ENCODE measurements at regions not wholly inside any gene's neighbourhood (a gene's known extent, or its start where the extent isn't known, plus 50 kb on each side); places are given as distances from the start of the nearest gene placed in this dataset.
"Not testable (repeated sequence)": the region's sequence is repeated elsewhere in the genome, so short reads cannot be mapped to it uniquely, and the experiment has no call there.

DNA sequence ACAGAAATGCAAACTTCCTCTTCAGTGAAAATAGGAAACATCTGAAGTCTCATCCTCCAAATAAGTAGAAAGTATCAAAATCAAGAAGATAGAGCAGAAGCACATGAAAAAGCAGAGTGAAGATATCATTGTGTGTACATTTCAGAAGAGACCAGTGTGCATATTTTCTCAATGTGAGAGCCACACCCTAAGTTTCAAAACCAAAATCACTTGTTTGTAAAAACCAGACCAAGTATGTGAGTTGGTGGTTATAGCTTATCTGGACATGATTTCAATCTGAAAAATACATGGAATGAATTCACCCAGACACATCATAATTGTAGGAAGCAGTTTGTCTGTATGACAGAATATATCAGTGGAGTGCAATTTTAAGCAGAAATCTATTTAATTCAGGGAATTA lies 536.0 kb downstream of the JRKL start:
- no peak for DNase-seq

DNA sequence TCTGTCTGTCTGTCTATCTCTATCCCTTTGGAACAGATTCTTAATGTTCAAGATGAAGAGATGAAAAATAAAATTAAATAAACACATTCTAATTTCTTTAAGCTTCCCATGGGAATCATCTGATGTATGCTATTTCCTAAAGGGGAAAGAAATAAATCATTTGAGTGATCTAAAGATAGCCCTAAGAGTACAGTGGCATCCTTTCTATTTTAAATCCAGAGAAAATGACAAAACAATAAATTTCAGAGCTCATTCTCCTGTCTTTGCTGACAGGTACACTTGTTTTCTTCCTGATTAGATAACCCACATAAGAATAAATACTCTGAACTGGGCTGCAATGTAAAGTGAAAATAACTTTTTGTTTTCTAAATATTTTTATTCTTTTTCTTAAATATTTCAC lies 550.4 kb downstream of the JRKL start:
- DNase-seq = no peak

DNA sequence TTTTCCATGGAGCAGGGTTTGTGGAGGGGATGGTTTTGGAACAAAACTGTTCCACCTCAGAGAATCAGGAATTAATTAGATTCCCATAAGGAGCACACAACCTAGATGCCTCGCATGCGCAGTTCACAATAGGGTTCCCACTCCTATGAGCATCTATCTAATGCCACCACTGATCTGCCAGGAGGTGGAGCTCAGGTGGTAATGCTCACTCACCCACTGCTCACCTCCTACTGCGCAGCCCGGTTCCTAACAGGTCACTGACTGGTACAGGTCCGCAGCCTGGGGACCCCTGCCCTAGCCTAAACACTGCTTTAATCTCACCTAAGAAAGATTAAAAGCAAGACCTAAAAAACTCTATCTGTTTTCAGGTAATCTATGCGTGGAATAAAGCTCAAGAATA lies 553.0 kb downstream of the JRKL start:
- no peak for DNase-seq

DNA sequence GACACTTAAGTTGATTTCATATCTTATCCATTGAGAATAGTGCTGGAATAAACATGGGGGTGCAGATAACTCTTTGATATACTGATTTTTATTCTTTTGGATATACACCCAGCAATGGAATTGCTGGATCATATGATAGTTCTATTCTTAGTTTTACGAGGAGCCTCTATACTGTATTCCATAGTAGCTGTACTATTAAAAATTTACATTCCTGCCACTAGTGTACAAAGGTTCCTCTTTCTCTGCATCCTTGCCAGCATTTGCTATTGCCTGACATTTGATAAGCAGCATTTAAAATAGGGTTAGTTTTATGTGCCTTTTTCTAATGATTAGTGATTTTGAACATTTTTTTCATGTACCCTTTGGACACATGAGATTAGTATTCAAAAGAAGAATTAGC lies 554.2 kb downstream of the JRKL start:
- no peak for DNase-seq

DNA sequence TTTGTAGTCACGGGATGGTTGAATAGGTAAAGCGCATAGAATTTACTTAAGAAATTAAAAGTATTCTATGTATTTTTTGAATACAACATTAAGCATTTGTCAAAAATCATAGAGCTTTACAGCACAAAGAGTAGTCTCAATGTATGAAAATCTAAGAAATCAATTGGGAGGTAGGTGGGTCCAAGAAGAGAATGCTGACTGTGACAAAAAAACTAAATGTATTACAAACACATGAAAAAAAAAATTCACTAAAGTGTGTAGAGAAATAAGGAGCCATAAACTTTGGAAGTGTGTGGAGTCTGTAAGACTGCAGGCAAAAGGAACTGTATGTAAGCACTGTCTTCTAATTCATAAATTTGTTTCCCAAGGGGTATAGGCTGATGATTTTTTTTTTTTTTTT lies 558.3 kb downstream of the JRKL start:
- no peak for DNase-seq

DNA sequence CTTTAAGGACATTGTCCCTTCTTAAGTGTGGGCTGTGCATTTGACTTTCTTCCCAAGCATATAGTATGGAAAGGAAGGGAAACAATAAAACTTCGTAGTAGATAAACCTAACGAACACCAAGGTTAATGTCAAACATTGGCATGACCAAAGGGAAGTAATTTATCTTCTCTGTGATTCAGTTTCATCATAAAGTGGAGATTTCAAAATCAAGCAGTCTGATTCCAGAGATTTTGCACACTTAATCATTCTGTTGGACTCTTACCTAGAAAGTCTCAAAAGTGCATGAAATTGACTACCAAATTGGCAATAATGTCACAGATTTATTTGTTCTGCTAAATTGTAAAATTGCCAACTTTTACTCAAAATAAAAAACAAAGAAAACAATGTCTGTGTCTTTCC lies 559.7 kb downstream of the JRKL start:
- DNase-seq = no peak

DNA sequence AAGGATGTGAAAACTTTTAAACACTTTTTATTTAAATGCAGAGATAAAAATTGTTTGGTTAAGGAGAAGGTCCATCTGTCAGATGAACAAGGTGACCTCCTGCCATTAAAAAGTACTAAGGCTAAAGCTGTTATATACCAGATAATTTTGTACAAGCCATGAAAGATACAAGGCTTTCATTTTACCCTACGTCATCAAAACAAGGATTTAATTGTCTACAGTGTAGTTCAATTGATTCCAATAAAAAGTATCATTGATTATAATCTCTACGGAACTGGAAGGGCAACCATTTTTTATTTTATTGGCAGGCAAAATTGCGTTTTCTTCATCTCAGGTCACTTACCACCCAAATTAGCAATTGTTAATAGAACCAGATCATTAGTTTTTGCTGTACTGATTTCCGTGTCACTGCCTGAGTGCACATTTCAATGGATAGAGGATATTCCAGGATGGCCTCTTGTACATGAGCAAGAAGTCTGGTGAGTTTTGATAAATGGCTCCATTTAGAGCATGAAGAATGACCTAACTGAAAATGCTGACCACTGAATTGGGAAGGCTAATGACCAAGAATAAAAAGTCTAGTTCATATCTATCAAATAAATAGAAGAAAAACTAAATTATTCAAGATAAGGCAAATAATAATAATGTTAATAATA lies 564.9 kb downstream of the JRKL start:
- DNase-seq = no peak

DNA sequence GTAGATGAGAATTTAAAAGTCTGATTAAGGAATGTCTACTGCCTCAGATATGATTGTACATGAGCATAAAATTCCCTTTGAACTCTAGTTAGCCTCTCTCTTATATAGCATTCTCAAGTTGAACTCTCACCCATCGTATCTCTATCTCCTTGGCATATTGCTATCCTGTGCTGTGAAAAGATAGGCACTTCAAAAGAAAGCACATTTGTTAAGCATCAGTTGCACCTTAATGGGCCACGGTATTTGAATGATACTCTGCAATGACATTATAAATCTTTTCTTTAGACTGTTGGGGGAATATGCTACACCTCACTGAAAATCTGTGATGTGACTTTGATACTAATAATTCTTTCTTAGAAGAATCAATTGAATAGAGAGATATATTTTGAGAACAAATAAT lies 570.7 kb downstream of the JRKL start:
- DNase-seq = no peak

DNA sequence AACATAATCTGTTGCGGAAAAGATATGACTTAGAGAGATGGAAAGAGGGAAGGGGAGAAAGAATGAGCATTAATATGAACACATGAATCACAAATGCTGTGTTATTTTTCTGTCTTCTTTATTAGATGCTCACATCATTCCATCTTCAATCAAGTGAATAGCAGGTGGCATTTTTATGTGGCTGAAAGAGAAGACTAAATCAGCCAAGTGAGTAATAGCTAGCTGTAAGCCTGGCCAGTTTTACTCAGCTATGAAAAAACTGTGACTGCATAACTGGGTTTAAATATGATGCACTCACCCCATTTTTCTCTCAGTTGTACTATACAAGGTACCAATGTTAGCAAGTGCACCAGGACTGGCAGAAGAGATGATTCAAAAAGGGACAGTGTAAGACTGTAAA lies 571.1 kb downstream of the JRKL start:
- DNase-seq = no peak

DNA sequence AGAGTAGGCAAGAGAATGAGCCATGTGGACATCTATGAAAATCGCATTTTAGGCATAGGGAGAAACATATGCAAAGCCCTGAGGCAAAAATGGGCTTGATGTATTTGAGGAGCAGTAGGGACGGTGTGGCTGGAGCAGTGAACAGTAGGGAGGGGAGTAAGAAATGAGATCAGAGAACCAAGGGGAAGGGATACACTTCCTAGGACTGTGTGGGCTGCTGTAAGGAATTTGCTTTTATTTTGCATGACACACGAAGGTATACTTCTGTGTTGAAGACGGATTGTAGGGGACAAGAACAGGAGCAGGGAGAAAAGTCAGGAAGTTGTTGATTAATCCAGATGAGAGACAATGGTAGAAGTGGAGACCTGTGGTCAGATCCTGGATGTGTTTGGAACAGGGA lies 572.1 kb downstream of the JRKL start:
- no peak for DNase-seq

DNA sequence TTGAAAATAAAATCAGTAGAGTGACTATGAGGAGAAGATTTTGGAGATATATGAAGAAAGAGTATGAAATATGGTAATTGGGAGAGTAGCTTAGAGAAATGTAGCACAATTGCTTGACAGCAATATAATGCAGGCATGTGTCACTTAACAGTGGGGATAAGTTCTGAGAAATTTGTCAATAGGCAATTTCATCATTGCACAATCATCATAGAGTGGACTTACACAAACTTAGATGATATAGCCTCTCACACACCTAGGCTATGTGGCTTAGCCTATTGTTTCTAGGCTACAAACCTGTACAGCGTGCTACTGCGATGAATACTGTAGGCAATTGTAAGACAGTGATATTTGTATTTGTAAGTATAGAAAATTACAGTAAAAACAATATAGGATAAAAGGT lies 573.6 kb downstream of the JRKL start:
- DNase-seq = no peak

DNA sequence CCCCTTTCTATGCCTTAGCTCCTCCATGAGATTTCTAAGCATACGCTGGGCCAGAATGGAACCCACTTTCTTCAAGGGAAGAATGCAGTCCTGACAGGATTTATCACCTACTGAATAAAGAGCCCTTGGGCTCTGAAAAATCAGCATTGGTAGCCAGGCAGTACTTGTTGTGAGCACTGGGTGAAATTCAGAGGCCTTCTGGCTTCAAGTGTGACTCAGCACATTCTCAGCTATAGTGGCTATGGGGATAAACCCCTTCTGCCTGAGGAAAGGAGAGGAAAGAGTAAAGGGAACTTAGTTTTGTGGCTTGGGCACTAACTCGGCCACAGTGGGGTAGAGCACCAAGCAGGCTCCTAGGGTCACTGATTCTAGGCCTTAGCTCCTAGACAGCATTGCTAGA lies 574.8 kb downstream of the JRKL start:
- no peak for DNase-seq

DNA sequence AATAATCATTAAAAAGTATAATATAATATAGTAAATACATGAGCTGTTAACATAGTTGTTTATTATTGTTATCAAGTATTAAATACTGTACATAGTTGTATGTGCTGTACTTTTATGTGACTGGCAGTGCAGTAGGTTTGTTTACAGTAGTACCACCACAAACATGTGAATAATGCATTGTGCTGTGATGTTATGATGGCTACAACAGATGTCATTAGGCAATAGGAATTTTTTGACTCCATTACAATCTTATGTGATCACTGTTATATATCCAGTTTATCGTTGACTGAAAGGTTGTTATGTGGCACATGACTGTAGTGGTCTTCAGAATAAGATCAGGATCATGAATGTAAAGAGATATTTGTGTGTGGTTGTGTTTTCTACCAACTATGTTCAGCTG lies 577.8 kb downstream of the JRKL start:
- no peak for DNase-seq

DNA sequence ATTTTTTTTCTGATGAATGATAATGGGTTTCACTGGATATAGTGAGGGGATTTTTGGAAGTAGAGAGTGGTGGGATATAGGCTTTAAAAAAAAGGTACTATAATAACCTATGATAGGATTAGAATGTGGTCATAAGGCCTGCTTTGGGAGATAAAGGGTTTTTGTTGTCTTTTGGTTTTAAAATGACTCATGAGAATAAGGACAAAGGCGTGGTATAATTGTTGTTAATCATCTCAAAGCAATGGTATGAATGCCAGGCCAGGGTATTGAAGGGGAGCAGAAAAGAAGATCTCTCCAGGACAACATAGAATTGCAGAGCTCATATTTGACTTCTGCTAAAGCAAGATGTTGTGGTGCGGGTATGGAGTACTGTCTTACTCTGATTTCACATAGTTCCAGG lies 579.4 kb downstream of the JRKL start:
- no peak for DNase-seq

DNA sequence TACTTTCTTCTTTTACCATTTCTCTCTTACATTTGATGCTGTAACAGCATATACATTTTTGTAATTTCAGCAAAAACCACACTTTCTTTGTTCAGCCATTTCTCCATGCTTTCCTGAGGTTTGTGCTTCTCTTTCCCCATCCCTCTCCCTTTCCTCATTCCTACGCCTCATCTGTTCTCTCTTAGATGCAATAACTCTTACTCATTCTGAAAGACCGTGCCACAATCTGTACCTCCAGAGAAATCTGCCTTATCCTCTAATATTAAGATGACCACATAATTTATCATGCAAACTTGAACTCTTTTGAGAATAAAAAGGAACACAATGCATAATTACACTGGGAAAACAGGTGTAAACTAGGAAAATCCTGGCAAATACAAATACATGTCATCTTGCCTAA lies 588.9 kb downstream of the JRKL start:
- no peak for DNase-seq

DNA sequence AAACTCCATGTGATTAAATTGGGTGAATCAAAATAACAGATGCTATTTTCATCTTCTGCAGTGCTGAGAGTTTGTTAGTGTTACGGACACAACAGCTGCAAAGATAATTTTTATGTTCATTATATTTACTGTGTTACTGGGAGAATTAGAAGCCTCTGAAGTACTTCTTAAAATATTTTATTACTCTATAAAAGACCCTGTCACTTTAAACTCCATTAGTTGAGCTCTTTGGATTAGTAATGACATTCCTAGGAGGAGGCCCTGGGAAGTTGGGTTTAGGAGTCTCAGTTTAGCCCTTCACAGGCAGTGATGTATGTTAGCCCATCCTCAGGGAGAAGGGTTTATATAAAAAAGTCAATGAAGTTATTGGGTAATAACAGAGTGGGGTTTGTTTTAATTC lies 596.7 kb downstream of the JRKL start:
- DNase-seq = no peak

DNA sequence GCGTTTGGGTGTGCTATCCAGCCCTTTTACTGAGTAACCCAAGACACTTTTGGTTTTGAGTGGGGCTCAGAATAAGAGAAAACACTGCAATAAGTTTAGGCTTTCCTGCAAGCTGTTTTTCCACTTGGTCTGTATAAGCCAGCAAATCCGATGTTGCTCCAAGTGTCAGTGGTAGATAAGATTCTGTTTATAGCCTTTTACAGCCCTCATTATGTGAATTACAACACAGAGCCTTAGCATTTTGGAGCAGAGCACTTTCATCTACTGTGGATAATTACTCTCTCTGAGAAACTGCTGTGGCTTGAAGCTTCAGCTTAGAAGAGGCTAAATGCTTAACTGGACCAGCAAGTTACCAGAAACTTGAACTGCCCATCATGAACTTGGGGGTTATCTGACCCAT lies 601.1 kb downstream of the JRKL start:
- DNase-seq = no peak

DNA sequence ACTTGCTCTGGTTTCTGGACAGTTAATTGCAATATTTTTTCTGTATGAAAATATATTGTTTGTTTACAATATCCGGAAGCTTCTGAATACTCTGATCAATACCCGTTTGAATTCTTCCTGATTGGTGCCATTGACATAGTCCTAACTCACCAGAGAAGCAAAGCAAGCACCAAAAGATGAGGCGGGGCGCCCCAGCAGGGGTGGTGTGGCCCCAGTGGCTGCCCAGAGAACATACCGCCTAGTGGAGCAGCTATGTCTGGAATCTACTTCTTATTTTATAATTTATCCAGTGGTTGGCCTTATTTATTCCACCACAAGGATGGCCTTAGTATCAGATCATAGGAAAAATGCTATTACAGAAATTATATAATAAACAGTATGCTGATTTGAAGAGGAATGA lies 610.7 kb downstream of the JRKL start:
- no peak for DNase-seq

DNA sequence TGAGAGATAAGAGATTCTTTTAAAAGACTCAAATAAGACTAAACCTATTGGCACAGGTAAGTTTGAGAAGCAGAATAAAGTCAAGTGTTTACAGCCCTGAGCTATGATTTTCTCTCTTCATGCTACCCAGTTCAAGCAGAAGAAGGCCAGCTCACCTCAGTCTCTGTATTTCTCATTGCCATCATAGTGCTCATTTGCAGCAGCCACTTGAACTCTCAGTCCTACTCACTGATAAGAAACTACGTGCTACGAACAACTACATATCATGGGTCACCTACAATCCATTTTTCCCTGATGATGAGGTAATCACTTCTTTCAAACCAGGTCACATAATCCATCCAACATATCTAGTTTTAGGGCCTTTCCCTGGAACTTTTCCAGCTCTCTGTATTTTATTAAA lies 617.5 kb downstream of the JRKL start:
- no peak for DNase-seq

DNA sequence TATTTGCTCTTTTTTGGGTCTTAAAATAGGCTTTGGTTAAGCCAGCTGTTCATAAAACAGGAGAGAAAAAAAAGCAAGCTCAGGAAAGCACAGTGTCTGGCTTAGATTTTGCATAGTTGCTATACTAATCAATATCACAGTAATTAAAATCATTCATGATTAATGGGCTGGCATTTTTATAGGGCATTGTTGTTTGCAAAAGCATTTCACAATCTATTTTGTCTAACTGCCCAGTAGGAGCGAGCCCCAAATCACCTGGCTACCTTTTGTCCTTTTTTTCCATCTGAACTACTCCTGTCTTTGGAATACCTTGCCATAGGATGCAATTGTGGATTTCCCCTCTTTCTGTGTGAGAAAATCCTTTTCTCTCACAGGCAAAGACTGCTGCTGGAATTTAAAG lies 619.8 kb downstream of the JRKL start:
- no peak for DNase-seq

DNA sequence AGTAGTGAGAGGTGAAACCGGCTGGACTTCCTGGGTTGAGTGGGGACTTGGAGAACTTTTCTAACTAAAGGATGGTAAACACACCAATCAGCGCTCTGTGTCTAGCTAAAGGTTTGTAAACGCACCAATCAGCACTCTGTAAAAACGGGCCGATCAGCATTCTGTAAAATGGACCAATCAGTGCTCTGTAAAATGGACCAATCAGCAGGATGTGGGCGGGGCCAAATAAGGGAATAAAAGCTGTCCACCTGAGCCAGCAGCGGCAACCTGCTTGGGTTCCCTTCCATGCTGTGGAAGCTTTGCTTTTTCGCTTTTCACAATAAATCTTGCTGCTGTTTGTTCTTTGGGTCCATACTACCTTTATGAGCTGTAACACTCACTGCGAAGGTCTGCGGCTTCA lies 621.2 kb downstream of the JRKL start:
- not testable (repeated sequence) for DNase-seq

DNA sequence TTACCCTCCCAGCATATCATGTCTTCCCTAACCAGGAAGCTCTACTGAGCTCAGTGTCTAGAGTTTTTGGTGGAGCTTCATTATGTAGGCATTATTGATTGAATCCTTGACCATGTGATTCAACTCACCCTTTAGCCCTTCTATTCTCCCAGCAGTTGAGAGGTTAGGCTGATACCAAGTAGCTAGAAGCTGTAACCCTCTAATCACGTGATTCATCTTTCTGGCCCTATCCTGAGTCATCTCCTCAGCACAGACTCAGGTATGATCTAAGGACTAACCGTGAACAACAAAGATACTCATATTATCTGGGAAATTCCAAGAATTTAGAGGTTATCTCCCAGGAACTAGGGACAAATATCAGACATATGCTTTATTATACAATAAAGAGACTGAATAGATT lies 625.5 kb downstream of the JRKL start:
- no peak for DNase-seq

DNA sequence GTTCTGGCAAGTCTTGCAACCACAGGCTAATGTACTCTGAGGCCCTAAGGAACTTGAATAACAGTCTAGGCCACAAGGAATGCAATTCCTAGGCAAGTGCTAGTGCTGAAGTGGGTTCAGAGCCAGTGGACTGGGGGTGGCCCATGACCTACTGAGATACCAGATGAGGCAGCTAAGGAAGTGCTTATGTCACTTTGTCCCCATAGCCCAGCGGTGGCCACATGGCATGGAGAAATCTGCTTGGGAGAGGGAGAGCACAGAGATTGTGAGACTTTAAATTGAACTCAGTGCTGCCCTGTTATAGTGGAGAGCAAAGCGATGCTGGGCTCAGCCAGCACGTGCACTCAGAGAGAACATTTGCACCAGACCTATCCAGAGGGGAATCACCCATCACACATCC lies 629.5 kb downstream of the JRKL start:
- DNase-seq = no peak

DNA sequence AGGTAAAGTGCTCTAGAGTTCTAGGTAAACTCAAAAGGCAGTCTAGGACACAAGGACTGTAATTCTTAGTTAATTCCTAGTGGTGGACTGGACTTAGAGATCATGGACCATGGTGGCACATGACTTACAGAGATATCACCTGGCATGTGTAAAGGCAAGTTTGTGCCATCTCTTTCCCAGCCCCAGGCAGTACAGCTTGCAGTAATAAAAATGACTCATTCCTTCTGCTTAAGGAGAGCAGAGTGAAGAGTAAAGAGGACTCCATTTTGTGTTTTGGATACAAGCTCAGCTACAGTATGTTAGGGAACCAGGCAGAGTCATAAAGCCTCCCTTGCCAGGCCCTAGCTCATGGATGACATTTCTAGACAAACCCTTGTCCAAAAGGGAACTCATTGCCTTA lies 629.9 kb downstream of the JRKL start:
- DNase-seq = no peak

DNA sequence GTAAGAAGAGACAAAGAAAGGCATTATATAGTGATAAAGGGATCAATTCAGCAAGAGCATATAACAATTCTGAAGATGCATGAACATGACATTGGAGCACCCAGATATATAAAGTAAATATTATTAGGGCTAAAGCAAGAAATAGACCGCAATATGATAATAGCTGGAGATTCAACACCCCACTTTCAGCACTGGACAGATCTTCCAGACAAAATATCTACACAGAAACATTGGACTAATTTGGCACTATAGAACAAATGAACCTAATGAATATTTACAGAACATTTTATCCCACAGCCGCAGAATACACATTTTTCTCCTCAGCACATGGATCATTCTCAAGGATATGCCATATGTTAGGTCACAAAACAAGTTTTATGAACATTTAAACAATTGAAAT lies 633.1 kb downstream of the JRKL start:
- no peak for DNase-seq

DNA sequence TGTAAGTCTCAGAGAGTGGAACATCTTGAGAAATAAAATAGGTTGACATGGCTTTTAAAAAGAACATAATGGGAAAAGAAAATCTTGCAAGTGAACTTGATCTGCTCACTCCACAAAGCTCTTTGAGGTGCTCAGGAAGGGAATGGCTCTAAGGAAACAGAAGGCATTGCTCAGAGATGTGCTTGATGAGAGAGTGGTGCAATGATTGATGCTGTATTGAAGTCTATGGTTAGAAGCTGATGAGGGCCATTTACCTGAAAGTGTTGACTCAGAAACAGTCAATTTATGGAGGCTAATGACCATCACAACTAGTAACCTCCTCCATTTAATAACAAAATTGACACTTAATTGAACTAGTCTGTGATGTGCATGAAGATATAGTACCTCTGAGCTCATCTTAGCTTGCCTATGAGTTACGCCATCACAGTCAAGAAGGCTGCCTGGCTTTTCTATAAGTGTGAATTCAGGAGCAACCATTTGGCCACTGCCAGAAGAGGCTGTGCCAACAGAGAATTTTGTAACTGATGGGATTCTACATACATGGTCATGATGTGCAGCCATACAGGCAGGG lies 639.1 kb downstream of the JRKL start:
- no peak for DNase-seq
